ENCODE measurements at regions not wholly inside any gene's neighbourhood (a gene's known extent, or its start where the extent isn't known, plus 50 kb on each side); places are given as distances from the start of the nearest gene placed in this dataset.

- peak; percentile 96 for DNase-seq
Observed at GRCh38 chr2:58923869-58924268, 682.7 kb upstream of the FANCL start.

- DNase-seq, result peak; percentile 18
Observed at GRCh38 chr2:58922245-58922644, 681.1 kb upstream of the FANCL start.

- no peak for DNase-seq
Observed at GRCh38 chr2:58921676-58922075, 680.6 kb upstream of the FANCL start.

GRCh38 chr2:58920001-58920400 lies 678.9 kb upstream of the FANCL start:
- peak; percentile 78 for DNase-seq

GRCh38 chr2:58919316-58919715 lies 678.2 kb upstream of the FANCL start:
- no peak for DNase-seq

GRCh38 chr2:58918141-58918540 lies 677.0 kb upstream of the FANCL start:
- peak; percentile 87 for DNase-seq

GRCh38 chr2:58917596-58917995 lies 676.5 kb upstream of the FANCL start:
- no peak for DNase-seq

- no peak for DNase-seq
Observed at GRCh38 chr2:58916063-58916462, 674.9 kb upstream of the FANCL start.

- DNase-seq, result no peak
Observed at GRCh38 chr2:58914733-58915505, 673.8 kb upstream of the FANCL start.

- DNase-seq, result no peak
Observed at GRCh38 chr2:58913082-58913726, 672.1 kb upstream of the FANCL start.

- no peak for DNase-seq
Observed at GRCh38 chr2:58911877-58912276, 670.8 kb upstream of the FANCL start.

GRCh38 chr2:58908501-58909154 lies 667.5 kb upstream of the FANCL start:
- no peak for DNase-seq

GRCh38 chr2:58907644-58908043 lies 666.5 kb upstream of the FANCL start:
- DNase-seq, result no peak

GRCh38 chr2:58906081-58906645 lies 665.0 kb upstream of the FANCL start:
- DNase-seq, result no peak

GRCh38 chr2:58904095-58904494 lies 663.0 kb upstream of the FANCL start:
- no peak for DNase-seq

GRCh38 chr2:58903427-58903826 lies 662.3 kb upstream of the FANCL start:
- no peak for DNase-seq

- peak; percentile 17 for DNase-seq
Observed at GRCh38 chr2:58900246-58901027, 659.3 kb upstream of the FANCL start.

GRCh38 chr2:58899692-58900091 lies 658.6 kb upstream of the FANCL start:
- peak; percentile 78 for DNase-seq

GRCh38 chr2:58896638-58897037 lies 655.5 kb upstream of the FANCL start:
- DNase-seq, result peak; percentile 84

- DNase-seq, result peak; percentile 44
Observed at GRCh38 chr2:58895857-58896256, 654.7 kb upstream of the FANCL start.

GRCh38 chr2:58893656-58894351 lies 652.7 kb upstream of the FANCL start:
- DNase-seq, result peak; percentile 14

- no peak for DNase-seq
Observed at GRCh38 chr2:58891828-58892377, 650.8 kb upstream of the FANCL start.
